ENCODE measurements at regions not wholly inside any gene's neighbourhood (a gene's known extent, or its start where the extent isn't known, plus 50 kb on each side); places are given as distances from the start of the nearest gene placed in this dataset.

DNA sequence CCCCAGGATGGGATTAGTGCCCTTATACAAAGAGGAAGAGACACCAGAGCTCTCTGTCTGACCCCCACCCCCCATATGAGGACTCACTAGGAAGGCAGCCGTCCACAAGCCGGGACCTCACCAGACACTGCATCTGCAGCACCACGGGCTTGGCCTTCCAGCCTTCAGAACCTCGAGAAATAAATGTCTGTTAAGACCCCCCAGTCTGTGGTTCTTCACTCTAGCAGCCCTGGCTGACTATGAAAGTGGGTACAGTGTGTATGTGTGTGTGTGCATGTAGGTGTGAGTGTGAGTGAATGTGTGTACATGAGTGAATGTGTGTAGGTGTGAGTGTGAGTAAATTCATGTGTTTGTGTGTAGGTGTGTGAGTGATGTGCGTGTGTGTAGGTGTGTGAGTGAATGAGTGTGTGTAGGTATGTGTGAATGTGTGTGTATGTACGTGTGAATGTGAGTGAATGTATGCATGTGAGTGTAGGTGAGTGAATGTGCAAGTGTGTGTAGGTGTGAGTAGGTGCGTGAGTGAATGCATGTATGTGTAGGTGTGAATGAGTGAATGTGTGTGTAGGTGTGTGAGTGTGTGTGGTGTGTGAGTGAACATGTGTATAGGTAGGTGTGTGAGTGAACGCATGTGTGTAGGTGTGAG, 201.6 kb upstream of the ZNF536 start:
- H3K4me3 Mint-ChIP-seq = no peak overlapping the region
- H4K20me1 ChIP-seq (ENCODE audit: control insufficient read depth, insufficient read depth, low read length, poor library complexity, severe bottlenecking) = no peaks in the 10 kb centered on the region
- H3K9me3 ChIP-seq (ENCODE audit: control extremely low read depth in 1 of 3, control insufficient read depth in 2 of 3, insufficient read depth in 1 of 3, low read length in 2 of 3) = peaks cover 0 to 12% (median 0%) of the 10 kb centered on the region in 3 donors
- no peaks in the 10 kb centered on the region for H3K27me3 ChIP-seq (replicated peaks in 1 of 4; ENCODE audit: control extremely low read depth in 1 of 4, control insufficient read depth in 3 of 4, insufficient read depth in 4 of 4, low read length in 3 of 4)
- H3K27ac Mint-ChIP-seq = no peak overlapping the region
- no peak overlapping the region for H3K4me3 ChIP-seq (ENCODE audit: control extremely low read depth in 1 of 5, extremely low read depth in 1 of 5, insufficient read depth in 1 of 5, low read depth in 2 of 5, low read length in 4 of 5)
- no peak overlapping the region for H3K4me2 ChIP-seq (replicated peaks; ENCODE audit: low read depth, low read length, poor library complexity, severe bottlenecking)
- ATAC-seq (ENCODE audit: low read depth) (no peak), DNase-seq (no peak)
- no peak overlapping the region for H3K9ac ChIP-seq (ENCODE audit: low read length)
- no peaks in the 10 kb centered on the region for H3K27me3 Mint-ChIP-seq
- no peaks in the 10 kb centered on the region for H3K4me1 ChIP-seq (ENCODE audit: control insufficient read depth in 2 of 2, insufficient read depth in 2 of 2, low read length in 2 of 2)
- H3K27ac ChIP-seq (ENCODE audit: low read length in 2 of 2) = no peak overlapping the region
- 92% methylated on average over 8 of the region's 8 CpGs for WGBS (ENCODE audit: insufficient coverage)
- ChIA-PET POLR2A (no interaction called here), CTCF (no interaction called here)
- H3K79me2 ChIP-seq (ENCODE audit: control insufficient read depth, insufficient read depth, low read length) = no peaks in the 10 kb centered on the region
- TF ChIP-seq, protein P1, sequence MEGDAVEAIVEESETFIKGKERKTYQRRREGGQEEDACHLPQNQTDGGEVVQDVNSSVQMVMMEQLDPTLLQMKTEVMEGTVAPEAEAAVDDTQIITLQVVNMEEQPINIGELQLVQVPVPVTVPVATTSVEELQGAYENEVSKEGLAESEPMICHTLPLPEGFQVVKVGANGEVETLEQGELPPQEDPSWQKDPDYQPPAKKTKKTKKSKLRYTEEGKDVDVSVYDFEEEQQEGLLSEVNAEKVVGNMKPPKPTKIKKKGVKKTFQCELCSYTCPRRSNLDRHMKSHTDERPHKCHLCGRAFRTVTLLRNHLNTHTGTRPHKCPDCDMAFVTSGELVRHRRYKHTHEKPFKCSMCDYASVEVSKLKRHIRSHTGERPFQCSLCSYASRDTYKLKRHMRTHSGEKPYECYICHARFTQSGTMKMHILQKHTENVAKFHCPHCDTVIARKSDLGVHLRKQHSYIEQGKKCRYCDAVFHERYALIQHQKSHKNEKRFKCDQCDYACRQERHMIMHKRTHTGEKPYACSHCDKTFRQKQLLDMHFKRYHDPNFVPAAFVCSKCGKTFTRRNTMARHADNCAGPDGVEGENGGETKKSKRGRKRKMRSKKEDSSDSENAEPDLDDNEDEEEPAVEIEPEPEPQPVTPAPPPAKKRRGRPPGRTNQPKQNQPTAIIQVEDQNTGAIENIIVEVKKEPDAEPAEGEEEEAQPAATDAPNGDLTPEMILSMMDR (IDR thresholded peaks at IDR 0.05) = no peak
- no peak for TF ChIP-seq EZH2 (IDR thresholded peaks at IDR 0.05; ENCODE audit: borderline replicate concordance, insufficient read depth, low read depth, low read length, poor library complexity, severe bottlenecking)
- H2AFZ ChIP-seq (ENCODE audit: insufficient read depth, low read depth, low read length, poor library complexity, severe bottlenecking) = no peak overlapping the region
- H3K9me3 Mint-ChIP-seq (ENCODE audit: insufficient read depth) = no peaks in the 10 kb centered on the region
- no peaks in the 10 kb centered on the region for H3K36me3 ChIP-seq (replicated peaks in 1 of 2; ENCODE audit: control extremely low read depth in 1 of 2, control insufficient read depth in 1 of 2, extremely low read depth in 1 of 2, insufficient read depth in 2 of 2, low read length in 1 of 2)
- no peaks in the 10 kb centered on the region for H3K4me1 Mint-ChIP-seq
- intact Hi-C loops (cut with micrococcal nuclease) = no loop called here

DNA sequence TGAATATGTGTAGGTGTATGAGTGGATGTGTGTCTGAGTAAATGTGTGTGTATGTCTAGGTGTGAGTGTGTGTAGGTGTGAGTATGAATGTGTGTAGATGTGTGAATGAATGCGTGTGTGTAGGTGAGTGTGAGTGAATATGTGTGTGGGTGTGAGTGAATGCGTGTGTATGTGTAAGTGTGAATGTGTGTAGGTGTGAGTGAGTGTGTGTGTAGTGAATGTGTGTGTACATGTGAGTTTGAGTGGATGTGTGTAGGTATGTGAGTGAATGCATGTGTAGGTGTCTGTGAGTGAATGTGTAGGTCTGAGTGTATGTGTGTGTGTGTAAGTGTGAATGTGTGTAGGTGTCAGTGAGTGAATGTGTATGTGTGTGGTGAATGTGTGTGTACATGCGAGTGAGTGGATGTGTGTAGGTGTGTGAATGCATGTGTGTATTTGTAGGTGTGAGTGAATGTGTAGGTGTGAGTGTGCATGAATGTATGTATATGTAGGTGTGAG, 201.0 kb upstream of the ZNF536 start:
- Histone ChIP-seq H3K9ac (ENCODE audit: low read length) (no peak overlapping the region), H3K9me3 (ENCODE audit: control extremely low read depth in 1 of 3, control insufficient read depth in 2 of 3, insufficient read depth in 1 of 3, low read length in 2 of 3) (peaks cover 0 to 12% (median 0%) of the 10 kb centered on the region in 3 donors), H3K79me2 (ENCODE audit: control insufficient read depth, insufficient read depth, low read length) (no peaks in the 10 kb centered on the region), H3K27ac (ENCODE audit: low read length in 2 of 2) (no peak overlapping the region), H3K4me3 (ENCODE audit: control extremely low read depth in 1 of 5, extremely low read depth in 1 of 5, insufficient read depth in 1 of 5, low read depth in 2 of 5, low read length in 4 of 5) (no peak overlapping the region), H3K4me2 (replicated peaks; ENCODE audit: low read depth, low read length, poor library complexity, severe bottlenecking) (no peak overlapping the region), H3K36me3 (replicated peaks in 1 of 2; ENCODE audit: control extremely low read depth in 1 of 2, control insufficient read depth in 1 of 2, extremely low read depth in 1 of 2, insufficient read depth in 2 of 2, low read length in 1 of 2) (no peaks in the 10 kb centered on the region), H3K27me3 (replicated peaks in 1 of 4; ENCODE audit: control extremely low read depth in 1 of 4, control insufficient read depth in 3 of 4, insufficient read depth in 4 of 4, low read length in 3 of 4) (no peaks in the 10 kb centered on the region), H3K4me1 (ENCODE audit: control insufficient read depth in 2 of 2, insufficient read depth in 2 of 2, low read length in 2 of 2) (no peaks in the 10 kb centered on the region), H4K20me1 (ENCODE audit: control insufficient read depth, insufficient read depth, low read length, poor library complexity, severe bottlenecking) (no peaks in the 10 kb centered on the region), H2AFZ (ENCODE audit: insufficient read depth, low read depth, low read length, poor library complexity, severe bottlenecking) (no peak overlapping the region)
- ChIA-PET CTCF (no interaction called here), POLR2A (no interaction called here)
- TF ChIP-seq EZH2 (IDR thresholded peaks at IDR 0.05; ENCODE audit: borderline replicate concordance, insufficient read depth, low read depth, low read length, poor library complexity, severe bottlenecking) = no peak
- TF ChIP-seq, protein P1 (IDR thresholded peaks at IDR 0.05) = no peak
- no peaks in the 10 kb centered on the region for H3K4me1 Mint-ChIP-seq
- no peak overlapping the region for H3K4me3 Mint-ChIP-seq
- 100% methylated on average over 3 of the region's 3 CpGs for WGBS (ENCODE audit: insufficient coverage)
- H3K9me3 Mint-ChIP-seq (ENCODE audit: insufficient read depth) = no peaks in the 10 kb centered on the region
- intact Hi-C loops (cut with micrococcal nuclease) = no loop called here
- H3K27me3 Mint-ChIP-seq = no peaks in the 10 kb centered on the region
- no peak overlapping the region for H3K27ac Mint-ChIP-seq
- ATAC-seq (ENCODE audit: low read depth) = no peak
- no peak for DNase-seq
